ENCODE measurements at regions not wholly inside any gene's neighbourhood (a gene's known extent, or its start where the extent isn't known, plus 50 kb on each side); places are given as distances from the start of the nearest gene placed in this dataset.

GRCh38 chr13:103161476-103161875 lies 95.3 kb upstream of the SLC10A2 start:
- no peak for TF ChIP-seq CTCF (IDR thresholded peaks at IDR 0.05)
- TF ChIP-seq POLR2A (IDR thresholded peaks at IDR 0.05), result no peak
